NCI-H2081 treated with DMSO at 0.1 percent for 48 hours (cell line): ENCODE measurements at regions not wholly inside any gene's neighbourhood (a gene's known extent, or its start where the extent isn't known, plus 50 kb on each side); places are given as distances from the start of the nearest gene placed in this dataset.
A peak's percentile ranks its signal among the peaks of the same experiment; 100 is the strongest.

ENCODE experiments used
- DNase-seq: peaks from one replicate; lab custom pipeline; 2025; lab: John Stamatoyannopoulos, UW

- DNase-seq, result no peak
Observed at GRCh38 chr18:73962256-73962655, 185.4 kb downstream of the FBXO15 start.

GRCh38 chr18:73961804-73962203 is 185.8 kb downstream of the FBXO15 start:
- DNase-seq, result no peak

GRCh38 chr18:73959352-73959751 is 188.3 kb downstream of the FBXO15 start:
- DNase-seq, result no peak

GRCh38 chr18:73954268-73954667 is 193.4 kb downstream of the FBXO15 start:
- DNase-seq, result no peak

GRCh38 chr18:73952296-73952946 is 195.2 kb downstream of the FBXO15 start:
- no peak for DNase-seq

GRCh38 chr18:73950116-73950700 is 197.4 kb downstream of the FBXO15 start:
- no peak for DNase-seq

- DNase-seq, result no peak
Observed at GRCh38 chr18:73948497-73948896, 199.1 kb downstream of the FBXO15 start.

- DNase-seq, result no peak
Observed at GRCh38 chr18:73948084-73948483, 199.6 kb downstream of the FBXO15 start.

GRCh38 chr18:73947180-73947921 is 200.3 kb downstream of the FBXO15 start:
- no peak for DNase-seq

- DNase-seq, result no peak
Observed at GRCh38 chr18:73945130-73945792, 202.4 kb downstream of the FBXO15 start.

GRCh38 chr18:73944715-73945114 is 202.9 kb downstream of the FBXO15 start:
- no peak for DNase-seq

- DNase-seq, result no peak
Observed at GRCh38 chr18:73943763-73944162, 203.9 kb downstream of the FBXO15 start.

GRCh38 chr18:73942956-73943355 is 204.7 kb downstream of the FBXO15 start:
- DNase-seq, result no peak

- peak; percentile 41 for DNase-seq
Observed at GRCh38 chr18:73942081-73942625, 205.5 kb downstream of the FBXO15 start.

- DNase-seq, result no peak
Observed at GRCh38 chr18:73940721-73941120, 206.9 kb downstream of the FBXO15 start.

GRCh38 chr18:73939391-73939790 is 208.2 kb downstream of the FBXO15 start:
- no peak for DNase-seq

GRCh38 chr18:73933685-73934084 is 213.9 kb downstream of the FBXO15 start:
- no peak for DNase-seq

GRCh38 chr18:73932976-73933375 is 214.7 kb downstream of the FBXO15 start:
- DNase-seq, result no peak

- no peak for DNase-seq
Observed at GRCh38 chr18:73927496-73927895, 220.1 kb downstream of the FBXO15 start.

GRCh38 chr18:73924836-73925235 is 222.8 kb downstream of the FBXO15 start:
- no peak for DNase-seq

GRCh38 chr18:73924307-73924706 is 223.3 kb downstream of the FBXO15 start:
- DNase-seq, result no peak

- DNase-seq, result no peak
Observed at GRCh38 chr18:73923866-73924265, 223.8 kb downstream of the FBXO15 start.
